Uterus (tissue), 2 donors: ENCODE measurements at regions not wholly inside any gene's neighbourhood (a gene's known extent, or its start where the extent isn't known, plus 50 kb on each side); places are given as distances from the start of the nearest gene placed in this dataset.

Source experiments
- POLR2A ChIP-seq, 2 donors: fragments of 450-650 bp; IDR thresholded peaks; one replicate each; pipeline ENCODE4 v1.6.1; 2016; ENCODE audit warnings: antibody characterized with exemption in 2 of 2, mild to moderate bottlenecking in 1 of 2, moderate library complexity in 1 of 2
- TF ChIP-seq, protein P1 (sequence below), 4 experiments: fragments of 200-600 bp in 2 of 4; fragments of 450-650 bp in 2 of 4; sonication (generic) in 2 of 4; IDR thresholded peaks; one replicate each; pipeline ENCODE4 v1.5.1; 2016 to 2019; ENCODE audit warnings: antibody characterized with exemption in 4 of 4, mild to moderate bottlenecking in 2 of 4, moderate library complexity in 1 of 4

DNA sequence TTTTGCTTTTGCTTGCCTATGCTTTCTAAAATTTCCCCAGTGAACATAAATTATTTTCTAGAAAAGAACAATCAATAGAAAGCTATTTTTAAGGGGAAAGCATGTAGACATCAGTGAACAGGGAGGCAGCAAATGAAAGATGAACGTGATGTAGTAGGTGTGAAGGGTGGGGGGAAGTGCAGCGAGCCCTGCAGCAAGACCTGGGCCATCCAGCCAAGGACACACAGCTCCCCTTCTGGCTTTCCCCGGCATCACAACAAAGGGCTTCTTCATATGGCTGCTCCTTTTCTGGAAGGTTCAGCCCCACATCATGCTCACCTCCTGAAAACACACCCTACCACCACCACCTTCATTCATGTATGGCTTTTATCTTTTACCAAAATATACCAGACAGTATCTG, 109.2 kb upstream of the ETS2 start:
- TF ChIP-seq, protein P1, sequence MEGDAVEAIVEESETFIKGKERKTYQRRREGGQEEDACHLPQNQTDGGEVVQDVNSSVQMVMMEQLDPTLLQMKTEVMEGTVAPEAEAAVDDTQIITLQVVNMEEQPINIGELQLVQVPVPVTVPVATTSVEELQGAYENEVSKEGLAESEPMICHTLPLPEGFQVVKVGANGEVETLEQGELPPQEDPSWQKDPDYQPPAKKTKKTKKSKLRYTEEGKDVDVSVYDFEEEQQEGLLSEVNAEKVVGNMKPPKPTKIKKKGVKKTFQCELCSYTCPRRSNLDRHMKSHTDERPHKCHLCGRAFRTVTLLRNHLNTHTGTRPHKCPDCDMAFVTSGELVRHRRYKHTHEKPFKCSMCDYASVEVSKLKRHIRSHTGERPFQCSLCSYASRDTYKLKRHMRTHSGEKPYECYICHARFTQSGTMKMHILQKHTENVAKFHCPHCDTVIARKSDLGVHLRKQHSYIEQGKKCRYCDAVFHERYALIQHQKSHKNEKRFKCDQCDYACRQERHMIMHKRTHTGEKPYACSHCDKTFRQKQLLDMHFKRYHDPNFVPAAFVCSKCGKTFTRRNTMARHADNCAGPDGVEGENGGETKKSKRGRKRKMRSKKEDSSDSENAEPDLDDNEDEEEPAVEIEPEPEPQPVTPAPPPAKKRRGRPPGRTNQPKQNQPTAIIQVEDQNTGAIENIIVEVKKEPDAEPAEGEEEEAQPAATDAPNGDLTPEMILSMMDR (IDR thresholded peaks at IDR 0.05) = no peak
- TF ChIP-seq POLR2A (IDR thresholded peaks at IDR 0.05) = no peak
